ENCODE measurements at regions not wholly inside any gene's neighbourhood (a gene's known extent, or its start where the extent isn't known, plus 50 kb on each side); places are given as distances from the start of the nearest gene placed in this dataset.

DNA sequence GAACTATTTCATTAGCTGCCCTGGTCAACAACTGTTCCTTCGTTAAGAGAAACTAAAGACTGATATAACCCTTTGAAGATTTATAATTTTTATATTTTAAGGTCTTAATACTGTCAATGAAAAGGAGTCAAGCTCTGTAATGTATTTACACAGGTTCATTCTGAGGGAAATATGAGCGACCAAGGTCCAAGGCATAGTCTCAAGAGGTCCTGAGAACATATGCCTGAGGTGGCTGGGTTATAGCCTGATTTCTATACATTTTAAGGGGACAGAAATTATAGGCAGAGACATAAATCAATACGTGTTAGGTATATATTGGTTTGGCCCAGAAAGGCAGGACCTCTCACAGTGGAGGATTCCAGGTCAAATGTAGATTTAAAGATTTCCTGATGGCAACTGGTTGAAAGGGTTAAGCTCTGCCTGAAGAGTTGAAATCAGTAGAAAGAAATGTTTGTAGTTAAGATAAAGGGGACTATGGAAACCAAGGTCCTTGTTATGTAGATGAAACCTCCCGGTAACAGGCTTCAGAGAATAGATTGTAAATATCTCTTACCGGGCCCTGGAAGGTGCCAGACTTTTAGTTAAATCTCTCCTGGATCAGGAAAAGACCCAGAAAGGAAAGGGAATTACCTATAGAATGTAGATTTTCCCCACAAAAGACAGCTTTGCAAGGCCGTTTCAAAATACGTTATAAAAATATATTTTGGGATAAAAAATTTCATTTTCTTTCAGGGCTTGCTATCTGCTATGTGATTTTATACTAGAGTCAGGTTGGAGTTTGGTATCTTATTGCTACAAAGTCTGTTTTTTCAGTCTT is 107.3 kb upstream of the PRLR start (continued):
- TF ChIP-seq, protein P1, sequence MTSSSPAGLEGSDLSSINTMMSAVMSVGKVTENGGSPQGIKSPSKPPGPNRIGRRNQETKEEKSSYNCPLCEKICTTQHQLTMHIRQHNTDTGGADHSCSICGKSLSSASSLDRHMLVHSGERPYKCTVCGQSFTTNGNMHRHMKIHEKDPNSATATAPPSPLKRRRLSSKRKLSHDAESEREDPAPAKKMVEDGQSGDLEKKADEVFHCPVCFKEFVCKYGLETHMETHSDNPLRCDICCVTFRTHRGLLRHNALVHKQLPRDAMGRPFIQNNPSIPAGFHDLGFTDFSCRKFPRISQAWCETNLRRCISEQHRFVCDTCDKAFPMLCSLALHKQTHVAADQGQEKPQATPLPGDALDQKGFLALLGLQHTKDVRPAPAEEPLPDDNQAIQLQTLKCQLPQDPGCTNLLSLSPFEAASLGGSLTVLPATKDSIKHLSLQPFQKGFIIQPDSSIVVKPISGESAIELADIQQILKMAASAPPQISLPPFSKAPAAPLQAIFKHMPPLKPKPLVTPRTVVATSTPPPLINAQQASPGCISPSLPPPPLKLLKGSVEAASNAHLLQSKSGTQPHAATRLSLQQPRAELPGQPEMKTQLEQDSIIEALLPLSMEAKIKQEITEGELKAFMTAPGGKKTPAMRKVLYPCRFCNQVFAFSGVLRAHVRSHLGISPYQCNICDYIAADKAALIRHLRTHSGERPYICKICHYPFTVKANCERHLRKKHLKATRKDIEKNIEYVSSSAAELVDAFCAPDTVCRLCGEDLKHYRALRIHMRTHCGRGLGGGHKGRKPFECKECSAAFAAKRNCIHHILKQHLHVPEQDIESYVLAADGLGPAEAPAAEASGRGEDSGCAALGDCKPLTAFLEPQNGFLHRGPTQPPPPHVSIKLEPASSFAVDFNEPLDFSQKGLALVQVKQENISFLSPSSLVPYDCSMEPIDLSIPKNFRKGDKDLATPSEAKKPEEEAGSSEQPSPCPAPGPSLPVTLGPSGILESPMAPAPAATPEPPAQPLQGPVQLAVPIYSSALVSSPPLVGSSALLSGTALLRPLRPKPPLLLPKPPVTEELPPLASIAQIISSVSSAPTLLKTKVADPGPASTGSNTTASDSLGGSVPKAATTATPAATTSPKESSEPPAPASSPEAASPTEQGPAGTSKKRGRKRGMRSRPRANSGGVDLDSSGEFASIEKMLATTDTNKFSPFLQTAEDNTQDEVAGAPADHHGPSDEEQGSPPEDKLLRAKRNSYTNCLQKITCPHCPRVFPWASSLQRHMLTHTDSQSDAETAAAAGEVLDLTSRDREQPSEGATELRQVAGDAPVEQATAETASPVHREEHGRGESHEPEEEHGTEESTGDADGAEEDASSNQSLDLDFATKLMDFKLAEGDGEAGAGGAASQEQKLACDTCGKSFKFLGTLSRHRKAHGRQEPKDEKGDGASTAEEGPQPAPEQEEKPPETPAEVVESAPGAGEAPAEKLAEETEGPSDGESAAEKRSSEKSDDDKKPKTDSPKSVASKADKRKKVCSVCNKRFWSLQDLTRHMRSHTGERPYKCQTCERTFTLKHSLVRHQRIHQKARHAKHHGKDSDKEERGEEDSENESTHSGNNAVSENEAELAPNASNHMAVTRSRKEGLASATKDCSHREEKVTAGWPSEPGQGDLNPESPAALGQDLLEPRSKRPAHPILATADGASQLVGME (CRISPR knock-in tag; IDR thresholded peaks at IDR 0.05) = no peak
- TF ChIP-seq GATA2 (CRISPR knock-in tag; IDR thresholded peaks at IDR 0.05) = no peak

DNA sequence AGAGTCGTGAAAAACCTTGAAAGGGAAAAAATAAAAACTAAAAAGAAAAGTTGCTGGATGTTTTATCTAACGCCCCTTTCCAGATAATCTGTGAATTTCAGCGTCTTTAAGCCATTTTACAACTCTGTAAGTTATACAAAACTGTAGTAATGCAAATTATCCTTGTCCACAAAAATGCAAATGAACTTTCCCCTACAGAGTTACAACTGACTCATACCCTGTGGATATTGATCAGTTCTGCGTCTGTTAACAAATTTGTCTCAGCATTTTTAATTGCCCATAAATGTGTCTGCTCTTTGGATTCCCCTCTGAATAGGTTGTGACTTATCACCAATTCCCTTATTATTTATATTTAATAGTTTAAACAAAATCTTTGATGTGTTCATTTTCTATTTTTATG is 105.9 kb upstream of the PRLR start:
- CTCF ChIA-PET (ENCODE audit: low intra/inter-chr PET ratio) = no interaction called here
- H3K9me1 ChIP-seq (ENCODE audit: control insufficient read depth, insufficient read depth, low read length) = no peaks in the 10 kb centered on the region
- no peak overlapping the region for H2AFZ ChIP-seq (ENCODE audit: low read depth, low read length)
- DNase-seq (ENCODE audit: extremely low read depth in 1 of 4, low spot score in 3 of 4) (no peak), FAIRE-seq (no peak), ATAC-seq (no peak)
- POLR2A ChIA-PET = no interaction called here
- H3K27me3 ChIP-seq (ENCODE audit: control insufficient read depth in 2 of 2, insufficient read depth in 2 of 2, low read length in 2 of 2) = no peaks in the 10 kb centered on the region
- in situ Hi-C loops (cut with MboI) = no loop called here
- no peaks in the 10 kb centered on the region for H4K20me1 ChIP-seq (replicated peaks; ENCODE audit: control insufficient read depth, insufficient read depth, low read length)
- H3K4me3 ChIP-seq = no peak overlapping the region
- BruUV-seq (replicated peaks) = no TSS peak
- no peaks in the 10 kb centered on the region for H3K79me2 ChIP-seq (ENCODE audit: control insufficient read depth, insufficient read depth, low read length)
- no peak overlapping the region for H3K9ac ChIP-seq (ENCODE audit: insufficient read depth in 1 of 2, low read depth in 2 of 2, low read length in 2 of 2)
- TF ChIP-seq TBP (optimal IDR thresholded peaks at IDR 0.05; ENCODE audit: low read depth, low read length) (no peak), ZNF696 (CRISPR knock-in tag; conservative IDR thresholded peaks at IDR 0.05) (no peak), ZNF695 (CRISPR knock-in tag; IDR thresholded peaks at IDR 0.05) (no peak), ZNF146 (CRISPR knock-in tag; IDR thresholded peaks at IDR 0.05; ENCODE audit: unreplicated experiment) (no peak), FUS (optimal IDR thresholded peaks at IDR 0.05; ENCODE audit: low read depth, low read length) (no peak), CHCHD3 (CRISPR knock-in tag; IDR thresholded peaks at IDR 0.05) (no peak), CEBPB (tag; IDR thresholded peaks at IDR 0.05) (no peak)
- no peaks in the 10 kb centered on the region for H3K4me1 ChIP-seq (replicated peaks in 1 of 2; ENCODE audit: control insufficient read depth in 2 of 2, insufficient read depth in 2 of 2, low read length in 2 of 2)
- H3K36me3 ChIP-seq (ENCODE audit: control insufficient read depth, insufficient read depth, low read length) = no peaks in the 10 kb centered on the region
- no peak overlapping the region for H3K27ac ChIP-seq (ENCODE audit: extremely low read depth, low read depth, low read length)
- H3K9me3 ChIP-seq (replicated peaks; ENCODE audit: control insufficient read depth, insufficient read depth, low read depth, low read length) = 0 out of 2 replicates have a peak, but pooled peaks cover 2% of the 10 kb centered on the region
- H3K4me2 ChIP-seq (ENCODE audit: insufficient read depth, low read length) = no peak overlapping the region
- intact Hi-C loops (cut with micrococcal nuclease) = no loop called here
- 0% methylated on average over 4 of the region's 4 CpGs for WGBS (ENCODE audit: insufficient coverage, low coverage, missing lambda C conversion rate)
